GM06990 (cell line): ENCODE measurements at regions not wholly inside any gene's neighbourhood (a gene's known extent, or its start where the extent isn't known, plus 50 kb on each side); places are given as distances from the start of the nearest gene placed in this dataset.

Experiments used
- DNase-seq: peaks from one replicate; pipeline ENCODE4 v3.0.0-alpha.2; 2011; ENCODE audit not compliant: insufficient read length; ENCODE audit errors: extremely low read depth
- H3K27me3 ChIP-seq: replicated peaks from 2 replicates; pipeline ENCODE4 v1.6.0; 2011; ENCODE audit warnings: low read length; ENCODE audit not compliant: control insufficient read depth, insufficient read depth
- H3K36me3 ChIP-seq: 2 replicates; pipeline ENCODE4 v1.5.1; 2011; ENCODE audit warnings: low read length; ENCODE audit not compliant: control insufficient read depth, insufficient read depth
- H3K4me3 ChIP-seq: replicated peaks from 2 replicates; pipeline ENCODE4 v1.5.1; 2011; ENCODE audit warnings: low read depth, mild to moderate bottlenecking, control low read depth, low read length
- TF ChIP-seq, protein P1 (sequence below): IDR thresholded peaks from 2 replicates; pipeline ENCODE4 v1.5.1; 2011; ENCODE audit warnings: low read length, control low read depth, mild to moderate bottlenecking, inconsistent platforms; ENCODE audit not compliant: insufficient read depth, poor library complexity, severe bottlenecking

DNA sequence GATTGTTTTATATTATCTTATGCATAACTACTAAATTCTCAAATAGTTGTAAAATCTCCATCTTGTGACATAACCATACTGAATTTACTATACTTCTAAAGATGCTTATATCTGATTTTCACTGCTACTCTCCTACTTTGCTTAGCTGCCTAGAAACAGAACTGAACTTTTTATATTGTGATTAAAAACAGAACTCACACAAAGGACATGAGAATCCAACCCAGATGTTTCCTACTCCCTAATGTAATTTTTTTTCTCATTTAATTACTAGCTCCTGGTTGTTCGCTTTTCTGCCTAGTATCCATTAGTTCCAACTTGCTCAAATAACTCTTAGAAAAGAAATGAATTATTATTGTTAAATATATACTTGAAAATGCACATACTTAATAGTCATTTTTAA lies 283.5 kb upstream of the ACTRT1 start:
- TF ChIP-seq, protein P1, sequence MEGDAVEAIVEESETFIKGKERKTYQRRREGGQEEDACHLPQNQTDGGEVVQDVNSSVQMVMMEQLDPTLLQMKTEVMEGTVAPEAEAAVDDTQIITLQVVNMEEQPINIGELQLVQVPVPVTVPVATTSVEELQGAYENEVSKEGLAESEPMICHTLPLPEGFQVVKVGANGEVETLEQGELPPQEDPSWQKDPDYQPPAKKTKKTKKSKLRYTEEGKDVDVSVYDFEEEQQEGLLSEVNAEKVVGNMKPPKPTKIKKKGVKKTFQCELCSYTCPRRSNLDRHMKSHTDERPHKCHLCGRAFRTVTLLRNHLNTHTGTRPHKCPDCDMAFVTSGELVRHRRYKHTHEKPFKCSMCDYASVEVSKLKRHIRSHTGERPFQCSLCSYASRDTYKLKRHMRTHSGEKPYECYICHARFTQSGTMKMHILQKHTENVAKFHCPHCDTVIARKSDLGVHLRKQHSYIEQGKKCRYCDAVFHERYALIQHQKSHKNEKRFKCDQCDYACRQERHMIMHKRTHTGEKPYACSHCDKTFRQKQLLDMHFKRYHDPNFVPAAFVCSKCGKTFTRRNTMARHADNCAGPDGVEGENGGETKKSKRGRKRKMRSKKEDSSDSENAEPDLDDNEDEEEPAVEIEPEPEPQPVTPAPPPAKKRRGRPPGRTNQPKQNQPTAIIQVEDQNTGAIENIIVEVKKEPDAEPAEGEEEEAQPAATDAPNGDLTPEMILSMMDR, result no peak
- Histone ChIP-seq H3K36me3 (no peaks in the 10 kb centered on the region), H3K4me3 (no peak overlapping the region), H3K27me3 (no peaks in the 10 kb centered on the region)
- no peak for DNase-seq

DNA sequence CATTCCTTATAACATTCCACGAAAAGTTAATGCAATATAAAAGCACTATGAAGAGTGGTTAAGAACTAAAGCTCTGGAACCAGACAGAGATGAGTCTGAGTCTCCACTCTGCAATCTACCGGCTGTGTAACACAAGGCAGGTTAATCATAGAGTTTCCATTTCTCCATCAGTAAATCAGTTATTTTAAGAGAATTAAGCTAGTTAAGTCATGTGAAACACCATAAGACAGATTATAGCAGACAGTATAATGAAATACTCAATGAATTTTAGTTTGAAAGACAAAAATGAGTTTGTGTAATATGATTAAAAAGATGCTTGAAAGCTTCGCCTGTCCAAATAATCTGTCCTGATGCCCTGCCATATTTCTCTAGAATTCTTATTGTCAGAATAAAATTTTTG lies 282.6 kb upstream of the ACTRT1 start:
- no peak for DNase-seq
- Histone ChIP-seq H3K4me3 (no peak overlapping the region), H3K27me3 (no peaks in the 10 kb centered on the region), H3K36me3 (no peaks in the 10 kb centered on the region)
- TF ChIP-seq, protein P1, result no peak

DNA sequence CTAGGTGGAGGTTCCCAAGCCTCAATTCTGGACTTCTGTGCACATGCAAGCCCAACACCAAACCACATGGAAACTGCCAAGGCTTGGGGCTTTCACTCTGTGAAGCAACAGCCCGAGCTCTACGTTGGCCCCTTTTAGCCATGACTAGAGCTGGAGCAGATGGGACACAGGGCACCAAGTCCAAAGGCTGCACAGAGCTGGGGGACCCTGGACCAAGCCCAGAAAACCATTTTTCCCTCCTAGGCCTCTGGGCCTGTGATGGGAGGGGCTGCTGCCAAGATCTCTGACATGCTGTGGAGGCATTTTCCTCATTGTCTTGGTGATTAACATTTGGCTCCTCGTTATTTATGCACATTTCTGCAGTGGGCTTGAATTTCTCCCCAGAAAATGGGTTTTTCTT lies 258.7 kb upstream of the ACTRT1 start:
- Histone ChIP-seq H3K4me3 (no peak overlapping the region), H3K27me3 (no peaks in the 10 kb centered on the region), H3K36me3 (no peaks in the 10 kb centered on the region)
- no peak for DNase-seq
- TF ChIP-seq, protein P1, result no peak

DNA sequence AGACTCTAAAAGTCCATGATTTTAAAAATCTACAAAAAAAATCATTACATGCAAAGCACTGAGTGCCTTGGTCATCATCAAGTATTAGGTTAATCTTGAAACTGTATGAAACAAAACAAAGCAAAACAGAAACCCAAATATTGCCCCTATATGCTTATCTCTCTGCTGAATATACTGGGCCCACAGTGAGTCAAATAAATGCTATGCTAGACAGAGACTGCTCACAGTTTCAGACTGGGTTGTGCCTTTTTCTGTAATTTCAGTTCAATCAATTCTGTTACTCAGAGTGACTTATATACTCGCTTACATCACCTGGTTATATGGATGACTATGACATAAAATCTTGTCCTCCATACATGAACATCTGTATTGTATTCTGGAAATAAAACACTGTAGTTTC lies 257.1 kb upstream of the ACTRT1 start:
- no peak for DNase-seq
- Histone ChIP-seq H3K36me3 (no peaks in the 10 kb centered on the region), H3K27me3 (no peaks in the 10 kb centered on the region), H3K4me3 (no peak overlapping the region)
- TF ChIP-seq, protein P1, result no peak

DNA sequence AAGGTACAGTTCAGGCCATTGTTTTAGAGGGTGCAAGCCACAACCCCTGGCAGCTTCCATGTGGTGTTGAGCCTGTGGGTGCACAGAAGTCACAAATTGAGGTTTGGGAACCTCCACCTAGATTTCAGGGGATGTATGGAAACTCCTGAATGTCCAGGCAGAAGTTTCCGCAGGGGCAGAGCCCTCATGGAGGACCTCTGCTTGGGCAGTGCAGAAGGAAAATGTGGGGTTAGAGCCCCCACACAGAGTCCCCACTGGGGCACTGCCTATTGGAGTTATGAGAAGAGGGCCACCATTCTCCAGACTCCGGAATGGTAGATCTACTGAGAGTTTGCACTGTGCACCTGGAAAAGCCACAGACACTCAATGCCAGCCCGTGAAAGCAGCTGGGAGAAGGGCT lies 242.0 kb upstream of the ACTRT1 start:
- TF ChIP-seq, protein P1, result no peak

DNA sequence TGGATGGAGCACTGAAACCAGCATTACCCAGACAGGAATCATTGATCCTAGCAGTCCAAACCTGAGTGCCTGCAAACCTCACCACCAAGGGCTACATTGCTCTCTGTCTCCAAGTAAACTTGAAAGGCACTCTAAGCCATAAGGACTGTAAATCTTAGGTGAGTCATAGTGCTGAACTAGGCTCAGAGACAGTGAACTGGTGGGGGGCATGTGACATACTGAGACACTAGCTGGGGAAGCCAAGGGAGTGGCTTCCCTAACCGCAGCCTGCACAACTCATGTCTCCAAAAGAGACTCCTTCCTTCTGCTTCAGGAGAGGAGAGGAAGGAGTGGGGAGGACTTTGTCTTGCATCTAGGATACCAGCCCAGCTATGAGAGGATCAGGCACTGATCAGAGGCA lies 235.5 kb upstream of the ACTRT1 start:
- Histone ChIP-seq H3K36me3 (no peaks in the 10 kb centered on the region), H3K27me3 (no peaks in the 10 kb centered on the region), H3K4me3 (no peak overlapping the region)
- TF ChIP-seq, protein P1, result no peak
- DNase-seq, result no peak

More for the DNA sequence above, 242.0 kb upstream of the ACTRT1 start:
- no peak for DNase-seq
- Histone ChIP-seq H3K36me3 (no peaks in the 10 kb centered on the region), H3K27me3 (no peaks in the 10 kb centered on the region), H3K4me3 (no peak overlapping the region)
